ENCODE measurements at regions not wholly inside any gene's neighbourhood (a gene's known extent, or its start where the extent isn't known, plus 50 kb on each side); places are given as distances from the start of the nearest gene placed in this dataset.

DNA sequence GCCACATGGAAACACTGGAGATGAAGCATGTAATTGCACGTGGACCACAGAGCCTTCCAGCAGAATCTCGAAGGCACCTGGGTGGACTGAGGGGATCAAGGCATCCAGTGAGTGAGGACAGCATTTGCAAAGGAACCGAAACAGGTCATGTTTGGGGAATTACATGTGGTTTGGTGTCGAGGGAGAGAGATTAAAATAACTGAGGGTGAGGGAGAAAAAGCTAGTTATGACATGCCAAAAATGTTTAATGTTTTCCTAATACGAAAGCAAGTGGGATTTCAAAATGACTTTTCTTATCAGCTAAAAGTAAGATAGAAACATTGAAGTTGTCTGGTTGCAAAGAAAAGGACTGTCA, 157.1 kb downstream of the BLID start:
- no peak for TF ChIP-seq EZH2 (IDR thresholded peaks at IDR 0.05)
- no peak for TF ChIP-seq POLR2AphosphoS5 (IDR thresholded peaks at IDR 0.05; ENCODE audit: borderline replicate concordance, low read depth, low read length)

Measured in SK-N-MC (cell line).